Chondrocyte (in vitro differentiated cells): ENCODE measurements at regions not wholly inside any gene's neighbourhood (a gene's known extent, or its start where the extent isn't known, plus 50 kb on each side); places are given as distances from the start of the nearest gene placed in this dataset.
A peak's percentile ranks its signal among the peaks of the same experiment; 100 is the strongest.

Experiments
- DNase-seq: peaks from one replicate; pipeline ENCODE4 v3.0.0; 2021; ENCODE audit warnings: mixed read lengths, low spot score
- H3K27ac Mint-ChIP-seq: one replicate; pipeline ENCODE4 v1.8.0; 2021; ENCODE audit warnings: mild to moderate bottlenecking, moderate library complexity, mixed read lengths; ENCODE audit not compliant: unreplicated experiment
- H3K27me3 Mint-ChIP-seq: 2 replicates; pipeline ENCODE4 v1.8.0; 2021; ENCODE audit warnings: low read depth, mixed read lengths
- H3K36me3 Mint-ChIP-seq: 2 replicates; pipeline ENCODE4 v1.8.0; 2021; ENCODE audit warnings: low read depth, mixed read lengths
- H3K4me1 Mint-ChIP-seq: 2 replicates; pipeline ENCODE4 v1.8.0; 2021; ENCODE audit warnings: low read depth, mild to moderate bottlenecking, mixed read lengths
- H3K4me3 Mint-ChIP-seq: one replicate; pipeline ENCODE4 v1.8.0; 2021; ENCODE audit warnings: mild to moderate bottlenecking, moderate library complexity, mixed read lengths; ENCODE audit not compliant: unreplicated experiment
- H3K9me3 Mint-ChIP-seq: 2 replicates; pipeline ENCODE4 v1.8.0; 2021; ENCODE audit warnings: low read depth, mixed read lengths
- CTCF ChIP-seq: fragments of 200-600 bp; sonication (generic); IDR thresholded peaks from 2 replicates; pipeline ENCODE4 v1.5.0; 2021; ENCODE audit warnings: antibody characterized with exemption, mild to moderate bottlenecking, moderate library complexity

DNA sequence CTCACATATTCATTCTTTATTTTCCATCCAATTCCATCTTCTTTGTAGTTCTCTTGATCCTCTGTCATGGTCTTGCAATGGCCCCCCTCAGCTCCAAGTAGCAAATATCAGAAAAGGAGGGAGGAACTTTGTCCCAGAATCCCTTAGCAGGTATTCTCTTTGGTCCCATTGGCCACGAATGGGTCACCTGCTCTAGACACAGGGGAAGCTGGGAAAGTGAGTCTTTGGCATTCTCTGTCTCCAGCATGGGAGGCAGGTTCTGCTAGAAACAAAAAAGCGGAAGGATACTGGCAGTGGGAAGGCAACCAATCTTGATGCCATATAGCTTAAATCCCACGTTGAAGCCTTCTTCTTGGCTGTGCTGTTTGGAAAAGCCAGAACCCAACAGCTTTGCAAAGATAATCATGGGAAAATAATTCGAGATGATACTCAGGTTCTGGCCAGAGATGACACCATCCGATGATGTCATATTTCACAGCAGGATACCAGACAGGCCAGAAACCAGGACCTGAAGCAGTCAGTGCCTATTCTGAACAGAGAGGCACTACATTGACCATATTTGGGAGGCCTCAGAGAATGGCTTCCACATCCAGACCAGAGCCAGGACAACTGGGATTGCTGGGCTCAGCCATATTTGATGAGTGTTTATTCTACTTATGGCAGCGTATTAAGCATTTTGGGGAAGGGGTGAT is 110.4 kb upstream of the ATXN3L start:
- Mint-ChIP-seq H3K4me3 (no peak overlapping the region), H3K36me3 (no peaks in the 10 kb centered on the region), H3K27ac (no peak overlapping the region), H3K4me1 (peaks cover 44% of the 10 kb centered on the region), H3K27me3 (no peaks in the 10 kb centered on the region), H3K9me3 (peaks cover 8% of the 10 kb centered on the region)
- DNase-seq: no peak
- no peak for TF ChIP-seq CTCF

GRCh38 chrX:13428053-13428786 is 108.4 kb upstream of the ATXN3L start:
- Mint-ChIP-seq H3K27ac (peak overlapping the region; percentile 90), H3K4me3 (no peak overlapping the region), H3K27me3 (no peaks in the 10 kb centered on the region), H3K36me3 (no peaks in the 10 kb centered on the region), H3K4me1 (peaks cover 37% of the 10 kb centered on the region), H3K9me3 (peaks cover 9% of the 10 kb centered on the region)
- no peak for TF ChIP-seq CTCF
- no peak for DNase-seq

- H3K9me3 Mint-ChIP-seq: peaks cover 4% of the 10 kb centered on the region
- TF ChIP-seq CTCF: no peak
- DNase-seq: no peak
- H3K27ac Mint-ChIP-seq: peak overlapping the region; percentile 90
- H3K4me3 Mint-ChIP-seq: no peak overlapping the region
- H3K36me3 Mint-ChIP-seq: no peaks in the 10 kb centered on the region
- no peaks in the 10 kb centered on the region for H3K27me3 Mint-ChIP-seq
- peaks cover 31% of the 10 kb centered on the region for H3K4me1 Mint-ChIP-seq
Measured at GRCh38 chrX:13427441-13428052, 107.7 kb upstream of the ATXN3L start.

- peaks cover 27% of the 10 kb centered on the region for H3K4me1 Mint-ChIP-seq
- no peak for DNase-seq
- peaks cover 6% of the 10 kb centered on the region for H3K9me3 Mint-ChIP-seq
- H3K4me3 Mint-ChIP-seq: no peak overlapping the region
- no peak overlapping the region for H3K27ac Mint-ChIP-seq
- no peaks in the 10 kb centered on the region for H3K36me3 Mint-ChIP-seq
- H3K27me3 Mint-ChIP-seq: no peaks in the 10 kb centered on the region
- no peak for TF ChIP-seq CTCF
Measured at GRCh38 chrX:13420545-13421183, 100.8 kb upstream of the ATXN3L start.

DNA sequence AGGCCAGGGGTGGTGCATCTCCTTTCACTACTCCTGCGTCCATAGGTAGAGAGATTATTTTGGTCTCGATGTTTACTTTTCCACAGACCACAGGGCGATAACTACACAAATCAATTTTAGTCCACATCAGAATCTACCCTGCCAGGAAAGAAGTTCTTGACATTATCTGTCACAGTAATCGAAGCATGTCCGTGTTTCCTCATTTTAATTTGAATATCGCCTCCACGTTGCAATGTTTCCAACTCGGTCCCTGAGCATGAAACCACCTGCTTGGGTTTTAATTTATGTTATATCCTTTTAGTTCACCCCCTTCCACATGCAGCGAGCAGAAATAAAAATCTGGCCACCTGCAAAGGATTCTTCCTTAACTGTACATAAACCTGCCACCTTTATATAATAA is 100.1 kb upstream of the ATXN3L start:
- no peak for DNase-seq
- H3K36me3 Mint-ChIP-seq: no peaks in the 10 kb centered on the region
- no peaks in the 10 kb centered on the region for H3K27me3 Mint-ChIP-seq
- no peak for TF ChIP-seq CTCF
- H3K4me3 Mint-ChIP-seq: no peak overlapping the region
- H3K9me3 Mint-ChIP-seq: peaks cover 6% of the 10 kb centered on the region
- peaks cover 27% of the 10 kb centered on the region for H3K4me1 Mint-ChIP-seq
- no peak overlapping the region for H3K27ac Mint-ChIP-seq
